GM23248 (cell line): ENCODE measurements at regions not wholly inside any gene's neighbourhood (a gene's known extent, or its start where the extent isn't known, plus 50 kb on each side); places are given as distances from the start of the nearest gene placed in this dataset.

ENCODE experiments used
- EZH2 ChIP-seq: fragments of 200-600 bp; sonication (generic); IDR thresholded peaks from 2 replicates; pipeline ENCODE4 v1.6.1; 2018; ENCODE audit warnings: antibody characterized with exemption, mild to moderate bottlenecking; ENCODE audit not compliant: insufficient read depth, poor library complexity, severe bottlenecking
- EZH2phosphoT487 ChIP-seq: fragments of 200-600 bp; sonication (generic); IDR thresholded peaks from 2 replicates; pipeline ENCODE4 v1.6.1; 2018; ENCODE audit warnings: antibody characterized with exemption, moderate library complexity, mild to moderate bottlenecking, low read depth; ENCODE audit not compliant: insufficient read depth

GRCh38 chr5:73232266-73233041 is 59.5 kb downstream of the TMEM174 start:
- no peak for TF ChIP-seq EZH2
- TF ChIP-seq EZH2phosphoT487 = no peak
